Activated CD4-positive, alpha-beta T cell treated with anti-CD3 and anti-CD28 coated beads for 4 hours (primary cell): ENCODE measurements at regions not wholly inside any gene's neighbourhood (a gene's known extent, or its start where the extent isn't known, plus 50 kb on each side); places are given as distances from the start of the nearest gene placed in this dataset.
"Not testable (repeated sequence)": the region's sequence is repeated elsewhere in the genome, so short reads cannot be mapped to it uniquely, and the experiment has no call there.

Experiments used
- DNase-seq, 2 donors: peaks; one replicate each; pipeline ENCODE4 v3.0.0-alpha.2; 2020

- DNase-seq, result no peak
Measured at GRCh38 chr6:155543166-155543847, 87.7 kb upstream of the NOX3 start.

- no peak for DNase-seq
Measured at GRCh38 chr6:155542036-155542435, 86.4 kb upstream of the NOX3 start.

- no peak for DNase-seq
Measured at GRCh38 chr6:155538708-155539390, 83.2 kb upstream of the NOX3 start.

DNA sequence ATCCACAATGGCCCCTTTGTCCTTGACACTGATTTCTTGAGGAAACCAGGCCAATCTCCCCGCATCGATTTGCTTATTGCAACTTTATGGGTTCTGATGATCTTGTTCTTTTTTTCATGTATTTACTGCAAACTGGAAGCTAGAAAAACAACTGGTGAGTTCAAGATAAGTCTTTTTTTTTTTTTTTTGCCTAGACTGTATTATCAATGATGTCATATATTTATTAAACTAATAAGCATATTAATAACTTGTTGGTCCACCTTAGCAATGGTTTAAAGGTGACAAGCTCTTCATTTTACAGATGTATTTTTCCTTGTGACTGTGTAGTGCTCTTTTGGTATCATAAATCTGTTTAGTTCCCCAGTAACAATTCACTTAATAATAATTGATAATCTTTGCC, 79.0 kb upstream of the NOX3 start:
- no peak for DNase-seq

GRCh38 chr6:155530219-155530834, 74.7 kb upstream of the NOX3 start:
- DNase-seq, result peak in 1 of 2 donors; percentile 14

DNA sequence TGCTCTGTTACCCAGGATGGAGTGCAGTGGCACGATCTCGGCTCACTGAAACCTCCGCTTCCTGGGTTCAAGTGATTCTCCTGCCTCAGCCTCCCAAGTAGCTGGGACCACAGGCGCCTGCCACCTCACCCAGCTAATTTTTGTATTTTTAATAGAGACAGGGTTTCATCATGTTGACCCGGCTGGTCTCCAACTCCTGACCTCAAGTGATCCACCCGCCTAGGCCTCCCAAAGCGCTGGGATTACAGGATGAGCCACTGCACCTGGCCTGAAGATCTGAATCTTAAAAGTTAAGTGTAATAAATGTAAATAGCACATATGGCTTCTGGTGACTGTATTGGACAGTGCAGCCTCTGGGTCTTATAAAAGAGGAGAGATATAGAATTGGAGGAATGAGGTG, 74.2 kb upstream of the NOX3 start:
- DNase-seq, result not testable (repeated sequence)

DNA sequence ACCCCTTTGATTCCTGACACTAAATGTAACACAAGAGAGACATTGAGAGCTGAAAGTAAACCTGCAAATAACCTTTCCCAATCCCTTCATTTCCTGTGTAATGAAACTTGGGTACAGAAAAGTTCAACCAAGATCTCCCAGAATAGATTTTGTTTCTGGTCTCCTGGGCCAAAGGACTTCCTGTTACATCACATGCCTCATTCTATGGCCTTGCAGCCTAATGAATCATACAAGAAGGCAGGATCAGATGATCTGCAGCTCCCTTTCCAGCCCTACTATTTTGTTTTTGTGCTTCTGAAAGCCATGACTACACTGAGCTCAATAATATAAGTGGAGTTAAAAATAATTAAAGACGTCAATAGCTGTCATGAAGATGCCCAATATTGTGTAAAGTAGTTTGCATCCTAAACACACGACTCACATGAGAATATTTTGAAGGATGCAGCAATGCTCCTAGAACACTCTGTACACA, 73.4 kb upstream of the NOX3 start:
- no peak for DNase-seq

GRCh38 chr6:155528335-155528734, 72.7 kb upstream of the NOX3 start:
- no peak for DNase-seq

DNA sequence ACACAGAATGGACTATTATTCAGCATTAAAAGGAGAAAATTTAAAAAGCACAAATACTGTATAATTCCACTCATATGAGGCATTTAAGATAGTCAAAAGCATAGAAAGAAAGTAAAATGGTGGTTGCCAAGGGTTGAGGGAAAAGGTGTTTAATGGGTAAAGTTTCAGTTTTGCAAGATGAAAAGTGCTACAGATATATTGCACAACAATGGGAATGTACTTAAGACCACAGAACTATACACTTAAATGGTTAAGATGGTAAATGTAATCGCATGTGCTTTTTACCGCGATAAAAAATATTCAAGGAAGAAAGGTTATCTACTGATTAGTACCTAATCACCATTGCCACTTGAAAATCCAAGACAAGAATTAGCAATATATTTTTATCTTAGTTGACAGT, 71.8 kb upstream of the NOX3 start:
- no peak for DNase-seq

- no peak for DNase-seq
Measured at GRCh38 chr6:155523821-155524651, 68.4 kb upstream of the NOX3 start.

- no peak for DNase-seq
Measured at GRCh38 chr6:155521719-155522118, 66.1 kb upstream of the NOX3 start.

DNA sequence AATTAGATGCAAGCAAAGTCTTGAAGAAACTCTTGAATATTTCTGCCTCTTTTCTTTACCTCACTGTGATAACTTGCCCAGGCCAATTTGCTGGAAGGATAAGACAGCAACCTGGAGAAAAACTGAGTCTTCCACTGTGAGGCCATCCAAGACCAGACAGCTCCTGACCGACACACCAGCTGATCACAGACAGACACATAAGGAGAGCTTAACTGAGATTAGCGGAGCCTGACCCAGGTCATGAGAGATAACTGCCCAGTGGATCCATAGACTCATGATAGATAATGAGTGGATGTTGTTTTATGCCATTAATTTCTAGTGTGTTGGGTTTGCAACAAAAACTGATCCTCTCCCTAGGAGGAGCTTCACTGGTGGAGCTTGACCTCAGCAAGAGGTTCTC, 64.4 kb upstream of the NOX3 start:
- DNase-seq, result no peak

DNA sequence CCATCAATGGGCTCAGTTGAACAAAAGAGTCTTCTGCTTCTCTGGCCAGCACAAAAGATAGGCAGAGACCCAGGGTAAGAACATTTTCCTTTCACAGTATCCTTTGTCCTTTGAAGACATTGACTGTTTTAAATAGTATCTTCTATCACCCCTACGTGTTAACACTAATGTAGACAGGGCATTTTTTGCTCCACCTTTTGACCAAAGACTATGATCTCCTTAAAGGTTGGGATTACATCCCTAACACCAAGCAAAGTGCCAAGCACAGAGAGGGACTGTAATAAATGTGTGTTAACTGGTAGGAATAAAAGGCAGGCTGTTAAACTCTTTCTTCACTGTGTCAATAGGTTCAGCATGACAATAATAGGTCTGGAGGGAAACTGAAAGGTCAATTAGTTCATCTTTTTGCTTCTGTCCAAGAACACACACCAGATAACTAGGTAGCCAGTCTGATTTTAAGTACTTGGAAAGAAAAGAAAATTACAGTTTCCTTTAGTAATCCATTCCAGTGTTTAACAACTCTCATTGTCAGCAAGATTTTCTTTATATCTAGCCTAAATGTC, 63.6 kb upstream of the NOX3 start:
- no peak for DNase-seq

- no peak for DNase-seq
Measured at GRCh38 chr6:155517294-155517693, 61.7 kb upstream of the NOX3 start.

- no peak for DNase-seq
Measured at GRCh38 chr6:155510879-155511278, 55.2 kb upstream of the NOX3 start.

- no peak for DNase-seq
Measured at GRCh38 chr6:155509743-155510475, 54.3 kb upstream of the NOX3 start.

- no peak for DNase-seq
Measured at GRCh38 chr6:155505608-155505989, 50.0 kb upstream of the NOX3 start.
